SK-N-SH treated with all-trans-retinoic acid at 6 μM for 48 hours (cell line): ENCODE measurements at regions not wholly inside any gene's neighbourhood (a gene's known extent, or its start where the extent isn't known, plus 50 kb on each side); places are given as distances from the start of the nearest gene placed in this dataset.
A peak's percentile ranks its signal among the peaks of the same experiment; 100 is the strongest.

ENCODE experiments used
- ATAC-seq: fragments of 200-7000 bp; cut with Tn5 transposase; 3 replicates; pipeline ENCODE4 v1.9.1; 2020; ENCODE audit warnings: mild to moderate bottlenecking, moderate library complexity
- ARNTL ChIP-seq: fragments of 450-650 bp; formaldehyde crosslinking; IDR thresholded peaks from 2 replicates; pipeline ENCODE4 v1.5.0; 2020; ENCODE audit warnings: low read depth, mild to moderate bottlenecking, moderate library complexity, borderline replicate concordance
- BACH2 ChIP-seq: fragments of 250-450 bp; sonication (Bioruptor Pico); IDR thresholded peaks from 2 replicates; pipeline ENCODE4 v1.9.0; 2021; ENCODE audit warnings: mild to moderate bottlenecking, borderline replicate concordance
- CREB5 ChIP-seq: fragments of 250-450 bp; sonication (Bioruptor Pico); IDR thresholded peaks from 2 replicates; pipeline ENCODE4 v1.5.1; 2020; ENCODE audit warnings: low read depth, mild to moderate bottlenecking, moderate library complexity
- CSDC2 ChIP-seq: fragments of 250-450 bp; sonication (Bioruptor Pico); IDR thresholded peaks from 2 replicates; pipeline ENCODE4 v1.5.0; 2020; ENCODE audit warnings: mild to moderate bottlenecking, moderate library complexity
- CSRNP3 ChIP-seq: fragments of 250-450 bp; sonication (Bioruptor Pico); IDR thresholded peaks from 2 replicates; pipeline ENCODE4 v1.5.1; 2021; ENCODE audit warnings: mild to moderate bottlenecking, moderate library complexity
- ESRRG ChIP-seq: fragments of 250-450 bp; sonication (Bioruptor Pico); IDR thresholded peaks from 2 replicates; pipeline ENCODE4 v1.6.1; 2021; ENCODE audit warnings: mild to moderate bottlenecking
- GLIS3 ChIP-seq: fragments of 250-450 bp; sonication (Bioruptor Pico); IDR thresholded peaks from 2 replicates; pipeline ENCODE4 v1.5.0; 2020; ENCODE audit warnings: mild to moderate bottlenecking, moderate library complexity
- ISL1 ChIP-seq: fragments of 250-450 bp; sonication (Bioruptor Pico); IDR thresholded peaks from 2 replicates; pipeline ENCODE4 v2.1.2; 2022; ENCODE audit warnings: mild to moderate bottlenecking, moderate library complexity
- OSR1 ChIP-seq: fragments of 250-450 bp; sonication (Bioruptor Pico); IDR thresholded peaks from 2 replicates; pipeline ENCODE4 v1.8.0; 2022; ENCODE audit warnings: moderate library complexity, mild to moderate bottlenecking, inconsistent platforms
- PATZ1 ChIP-seq: fragments of 250-450 bp; sonication (Bioruptor Pico); IDR thresholded peaks from 2 replicates; pipeline ENCODE4 v1.8.0; 2020; ENCODE audit warnings: mild to moderate bottlenecking, moderate library complexity, borderline replicate concordance
- POU6F1 ChIP-seq: fragments of 250-450 bp; sonication (Bioruptor Pico); IDR thresholded peaks from 2 replicates; pipeline ENCODE4 v1.8.0; 2021; ENCODE audit warnings: low read depth, mild to moderate bottlenecking, moderate library complexity, borderline replicate concordance
- PPARA ChIP-seq: fragments of 250-450 bp; sonication (Bioruptor Pico); IDR thresholded peaks from 2 replicates; pipeline ENCODE4 v1.5.0; 2020; ENCODE audit warnings: mild to moderate bottlenecking, borderline replicate concordance
- SNAI2 ChIP-seq: fragments of 250-450 bp; sonication (Bioruptor Pico); IDR thresholded peaks from 2 replicates; pipeline ENCODE4 v1.5.0; 2020; ENCODE audit warnings: mild to moderate bottlenecking, moderate library complexity
- TCF4 ChIP-seq: fragments of 250-450 bp; sonication (Bioruptor Pico); IDR thresholded peaks from 2 replicates; pipeline ENCODE4 v1.8.0; 2021; ENCODE audit warnings: mild to moderate bottlenecking, moderate library complexity, borderline replicate concordance
- TOX ChIP-seq: fragments of 250-450 bp; sonication (Bioruptor Pico); IDR thresholded peaks from 2 replicates; pipeline ENCODE4 v1.8.0; 2021; ENCODE audit warnings: mild to moderate bottlenecking, moderate library complexity, borderline replicate concordance
- TSHZ2 ChIP-seq: fragments of 250-450 bp; sonication (Bioruptor Pico); IDR thresholded peaks from 2 replicates; pipeline ENCODE4 v1.5.0; 2020; ENCODE audit warnings: mild to moderate bottlenecking, moderate library complexity
- ZC3H10 ChIP-seq: fragments of 250-450 bp; sonication (Bioruptor Pico); IDR thresholded peaks from 2 replicates; pipeline ENCODE4 v1.5.1; 2021; ENCODE audit warnings: mild to moderate bottlenecking, moderate library complexity
- ZFP3 ChIP-seq: fragments of 250-450 bp; sonication (Bioruptor Pico); IDR thresholded peaks from 2 replicates; pipeline ENCODE4 v1.5.0; 2020; ENCODE audit warnings: mild to moderate bottlenecking, moderate library complexity
- ZFP30 ChIP-seq: fragments of 450-650 bp; formaldehyde crosslinking; IDR thresholded peaks from 2 replicates; pipeline ENCODE4 v1.5.0; 2022; ENCODE audit warnings: mild to moderate bottlenecking, moderate library complexity
- ZNF565 ChIP-seq: fragments of 450-650 bp; formaldehyde crosslinking; conservative IDR thresholded peaks from 2 replicates; pipeline ENCODE4 v1.5.0; 2020; ENCODE audit warnings: low read depth, mild to moderate bottlenecking, moderate library complexity
- ZNF70 ChIP-seq: fragments of 450-650 bp; formaldehyde crosslinking; IDR thresholded peaks from 2 replicates; pipeline ENCODE4 v1.5.0; 2020; ENCODE audit warnings: mild to moderate bottlenecking, moderate library complexity
- ZNF8 ChIP-seq: fragments of 450-650 bp; formaldehyde crosslinking; IDR thresholded peaks from 2 replicates; pipeline ENCODE4 v1.5.0; 2020; ENCODE audit warnings: mild to moderate bottlenecking, moderate library complexity

- ATAC-seq = no peak
- TF ChIP-seq ESRRG (CRISPR knock-in tag) (no peak), PATZ1 (no peak), CREB5 (CRISPR knock-in tag) (no peak), SNAI2 (no peak), ZNF70 (CRISPR knock-in tag) (no peak), BACH2 (CRISPR knock-in tag) (no peak), ARNTL (CRISPR knock-in tag) (no peak), ZFP30 (CRISPR knock-in tag) (no peak), ISL1 (CRISPR knock-in tag) (no peak), GLIS3 (no peak), TOX (no peak), POU6F1 (CRISPR knock-in tag) (no peak), PPARA (CRISPR knock-in tag) (no peak)
- TF ChIP-seq, all 23 proteins: peak for 0
These were observed 182.6 kb downstream of the SH3BP4 start for GRCh38 chr2:235134420-235134819.

GRCh38 chr2:235135195-235135965 is 183.6 kb downstream of the SH3BP4 start:
- TF ChIP-seq TCF4 = no peak
- TF ChIP-seq ZFP30 (CRISPR knock-in tag) = no peak
- TF ChIP-seq ZFP3 (CRISPR knock-in tag) = no peak
- TF ChIP-seq GLIS3 = no peak
- TF ChIP-seq ESRRG (CRISPR knock-in tag) = no peak
- TF ChIP-seq OSR1 = no peak
- no peak for TF ChIP-seq ARNTL (CRISPR knock-in tag)
- no peak for TF ChIP-seq ISL1 (CRISPR knock-in tag)
- no peak for TF ChIP-seq PPARA (CRISPR knock-in tag)
- TF ChIP-seq CREB5 (CRISPR knock-in tag) = no peak
- no peak for TF ChIP-seq ZC3H10
- TF ChIP-seq POU6F1 (CRISPR knock-in tag) = no peak
- TF ChIP-seq ZNF8 (CRISPR knock-in tag) = no peak
- TF ChIP-seq SNAI2 = no peak
- no peak for TF ChIP-seq BACH2 (CRISPR knock-in tag)
- no peak for ATAC-seq

GRCh38 chr2:235135990-235136561 is 184.3 kb downstream of the SH3BP4 start:
- peak; percentile 97 for ATAC-seq
- no peak for TF ChIP-seq ARNTL (CRISPR knock-in tag)
- TF ChIP-seq TOX = no peak
- no peak for TF ChIP-seq ZNF70 (CRISPR knock-in tag)
- TF ChIP-seq ESRRG (CRISPR knock-in tag) = no peak
- TF ChIP-seq TCF4 = no peak
- TF ChIP-seq TSHZ2 = no peak
- no peak for TF ChIP-seq ISL1 (CRISPR knock-in tag)
- no peak for TF ChIP-seq BACH2 (CRISPR knock-in tag)
- no peak for TF ChIP-seq OSR1
- no peak for TF ChIP-seq CSDC2 (CRISPR knock-in tag)
- TF ChIP-seq CREB5 (CRISPR knock-in tag) = no peak
- TF ChIP-seq ZFP30 (CRISPR knock-in tag) = no peak
- TF ChIP-seq ZNF565 (CRISPR knock-in tag) = no peak
- TF ChIP-seq CSRNP3 (CRISPR knock-in tag) = no peak
